ENCODE measurements at regions not wholly inside any gene's neighbourhood (a gene's known extent, or its start where the extent isn't known, plus 50 kb on each side); places are given as distances from the start of the nearest gene placed in this dataset.
"Not testable (repeated sequence)": the region's sequence is repeated elsewhere in the genome, so short reads cannot be mapped to it uniquely, and the experiment has no call there.

DNA sequence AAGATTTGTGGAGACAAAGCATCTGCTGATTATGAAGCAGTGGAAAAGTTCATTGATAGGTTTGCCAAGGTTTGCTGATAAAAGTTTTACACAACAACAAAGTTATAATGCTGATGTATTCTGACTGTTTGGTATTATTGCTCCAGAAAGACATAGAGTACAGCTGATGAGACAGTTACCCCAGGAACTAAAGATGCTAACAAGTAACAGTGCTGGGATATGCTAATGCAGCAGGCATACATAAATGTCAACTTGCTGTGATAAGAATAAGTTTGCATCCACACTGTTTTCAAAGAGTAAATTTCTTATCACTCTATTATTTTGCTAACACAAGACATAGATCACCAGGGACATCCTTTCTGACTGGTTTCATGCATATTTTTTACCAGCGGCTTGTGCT, 1221.3 kb upstream of the CELF4 start:
- no peaks in the 10 kb centered on the region for H3K27me3 Mint-ChIP-seq (ENCODE audit: insufficient read depth, low read depth, poor library complexity)
- no peak for DNase-seq (ENCODE audit: low spot score)
- H3K9me2 ChIP-seq (ENCODE audit: insufficient read depth), result peaks cover 13% of the 10 kb centered on the region
- H3K36me3 ChIP-seq (ENCODE audit: insufficient read depth), result no peaks in the 10 kb centered on the region
- H3K4me3 ChIP-seq, result no peak overlapping the region
- H2AFZ ChIP-seq, result no peak overlapping the region
- H4K20me1 ChIP-seq (replicated peaks; ENCODE audit: insufficient read depth), result no peaks in the 10 kb centered on the region
- TF ChIP-seq POLR2AphosphoS5 (IDR thresholded peaks at IDR 0.05; ENCODE audit: low read depth) (no peak), STAT1 (IDR thresholded peaks at IDR 0.05; ENCODE audit: unreplicated experiment) (no peak), ZNF331 (CRISPR knock-in tag; IDR thresholded peaks at IDR 0.05; ENCODE audit: low read depth) (no peak), EZH2 (IDR thresholded peaks at IDR 0.05; ENCODE audit: low read depth, unreplicated experiment) (no peak)
- TF ChIP-seq, protein P1, sequence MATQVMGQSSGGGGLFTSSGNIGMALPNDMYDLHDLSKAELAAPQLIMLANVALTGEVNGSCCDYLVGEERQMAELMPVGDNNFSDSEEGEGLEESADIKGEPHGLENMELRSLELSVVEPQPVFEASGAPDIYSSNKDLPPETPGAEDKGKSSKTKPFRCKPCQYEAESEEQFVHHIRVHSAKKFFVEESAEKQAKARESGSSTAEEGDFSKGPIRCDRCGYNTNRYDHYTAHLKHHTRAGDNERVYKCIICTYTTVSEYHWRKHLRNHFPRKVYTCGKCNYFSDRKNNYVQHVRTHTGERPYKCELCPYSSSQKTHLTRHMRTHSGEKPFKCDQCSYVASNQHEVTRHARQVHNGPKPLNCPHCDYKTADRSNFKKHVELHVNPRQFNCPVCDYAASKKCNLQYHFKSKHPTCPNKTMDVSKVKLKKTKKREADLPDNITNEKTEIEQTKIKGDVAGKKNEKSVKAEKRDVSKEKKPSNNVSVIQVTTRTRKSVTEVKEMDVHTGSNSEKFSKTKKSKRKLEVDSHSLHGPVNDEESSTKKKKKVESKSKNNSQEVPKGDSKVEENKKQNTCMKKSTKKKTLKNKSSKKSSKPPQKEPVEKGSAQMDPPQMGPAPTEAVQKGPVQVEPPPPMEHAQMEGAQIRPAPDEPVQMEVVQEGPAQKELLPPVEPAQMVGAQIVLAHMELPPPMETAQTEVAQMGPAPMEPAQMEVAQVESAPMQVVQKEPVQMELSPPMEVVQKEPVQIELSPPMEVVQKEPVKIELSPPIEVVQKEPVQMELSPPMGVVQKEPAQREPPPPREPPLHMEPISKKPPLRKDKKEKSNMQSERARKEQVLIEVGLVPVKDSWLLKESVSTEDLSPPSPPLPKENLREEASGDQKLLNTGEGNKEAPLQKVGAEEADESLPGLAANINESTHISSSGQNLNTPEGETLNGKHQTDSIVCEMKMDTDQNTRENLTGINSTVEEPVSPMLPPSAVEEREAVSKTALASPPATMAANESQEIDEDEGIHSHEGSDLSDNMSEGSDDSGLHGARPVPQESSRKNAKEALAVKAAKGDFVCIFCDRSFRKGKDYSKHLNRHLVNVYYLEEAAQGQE (IDR thresholded peaks at IDR 0.05; ENCODE audit: unreplicated experiment), result no peak
- TF ChIP-seq, protein P2, sequence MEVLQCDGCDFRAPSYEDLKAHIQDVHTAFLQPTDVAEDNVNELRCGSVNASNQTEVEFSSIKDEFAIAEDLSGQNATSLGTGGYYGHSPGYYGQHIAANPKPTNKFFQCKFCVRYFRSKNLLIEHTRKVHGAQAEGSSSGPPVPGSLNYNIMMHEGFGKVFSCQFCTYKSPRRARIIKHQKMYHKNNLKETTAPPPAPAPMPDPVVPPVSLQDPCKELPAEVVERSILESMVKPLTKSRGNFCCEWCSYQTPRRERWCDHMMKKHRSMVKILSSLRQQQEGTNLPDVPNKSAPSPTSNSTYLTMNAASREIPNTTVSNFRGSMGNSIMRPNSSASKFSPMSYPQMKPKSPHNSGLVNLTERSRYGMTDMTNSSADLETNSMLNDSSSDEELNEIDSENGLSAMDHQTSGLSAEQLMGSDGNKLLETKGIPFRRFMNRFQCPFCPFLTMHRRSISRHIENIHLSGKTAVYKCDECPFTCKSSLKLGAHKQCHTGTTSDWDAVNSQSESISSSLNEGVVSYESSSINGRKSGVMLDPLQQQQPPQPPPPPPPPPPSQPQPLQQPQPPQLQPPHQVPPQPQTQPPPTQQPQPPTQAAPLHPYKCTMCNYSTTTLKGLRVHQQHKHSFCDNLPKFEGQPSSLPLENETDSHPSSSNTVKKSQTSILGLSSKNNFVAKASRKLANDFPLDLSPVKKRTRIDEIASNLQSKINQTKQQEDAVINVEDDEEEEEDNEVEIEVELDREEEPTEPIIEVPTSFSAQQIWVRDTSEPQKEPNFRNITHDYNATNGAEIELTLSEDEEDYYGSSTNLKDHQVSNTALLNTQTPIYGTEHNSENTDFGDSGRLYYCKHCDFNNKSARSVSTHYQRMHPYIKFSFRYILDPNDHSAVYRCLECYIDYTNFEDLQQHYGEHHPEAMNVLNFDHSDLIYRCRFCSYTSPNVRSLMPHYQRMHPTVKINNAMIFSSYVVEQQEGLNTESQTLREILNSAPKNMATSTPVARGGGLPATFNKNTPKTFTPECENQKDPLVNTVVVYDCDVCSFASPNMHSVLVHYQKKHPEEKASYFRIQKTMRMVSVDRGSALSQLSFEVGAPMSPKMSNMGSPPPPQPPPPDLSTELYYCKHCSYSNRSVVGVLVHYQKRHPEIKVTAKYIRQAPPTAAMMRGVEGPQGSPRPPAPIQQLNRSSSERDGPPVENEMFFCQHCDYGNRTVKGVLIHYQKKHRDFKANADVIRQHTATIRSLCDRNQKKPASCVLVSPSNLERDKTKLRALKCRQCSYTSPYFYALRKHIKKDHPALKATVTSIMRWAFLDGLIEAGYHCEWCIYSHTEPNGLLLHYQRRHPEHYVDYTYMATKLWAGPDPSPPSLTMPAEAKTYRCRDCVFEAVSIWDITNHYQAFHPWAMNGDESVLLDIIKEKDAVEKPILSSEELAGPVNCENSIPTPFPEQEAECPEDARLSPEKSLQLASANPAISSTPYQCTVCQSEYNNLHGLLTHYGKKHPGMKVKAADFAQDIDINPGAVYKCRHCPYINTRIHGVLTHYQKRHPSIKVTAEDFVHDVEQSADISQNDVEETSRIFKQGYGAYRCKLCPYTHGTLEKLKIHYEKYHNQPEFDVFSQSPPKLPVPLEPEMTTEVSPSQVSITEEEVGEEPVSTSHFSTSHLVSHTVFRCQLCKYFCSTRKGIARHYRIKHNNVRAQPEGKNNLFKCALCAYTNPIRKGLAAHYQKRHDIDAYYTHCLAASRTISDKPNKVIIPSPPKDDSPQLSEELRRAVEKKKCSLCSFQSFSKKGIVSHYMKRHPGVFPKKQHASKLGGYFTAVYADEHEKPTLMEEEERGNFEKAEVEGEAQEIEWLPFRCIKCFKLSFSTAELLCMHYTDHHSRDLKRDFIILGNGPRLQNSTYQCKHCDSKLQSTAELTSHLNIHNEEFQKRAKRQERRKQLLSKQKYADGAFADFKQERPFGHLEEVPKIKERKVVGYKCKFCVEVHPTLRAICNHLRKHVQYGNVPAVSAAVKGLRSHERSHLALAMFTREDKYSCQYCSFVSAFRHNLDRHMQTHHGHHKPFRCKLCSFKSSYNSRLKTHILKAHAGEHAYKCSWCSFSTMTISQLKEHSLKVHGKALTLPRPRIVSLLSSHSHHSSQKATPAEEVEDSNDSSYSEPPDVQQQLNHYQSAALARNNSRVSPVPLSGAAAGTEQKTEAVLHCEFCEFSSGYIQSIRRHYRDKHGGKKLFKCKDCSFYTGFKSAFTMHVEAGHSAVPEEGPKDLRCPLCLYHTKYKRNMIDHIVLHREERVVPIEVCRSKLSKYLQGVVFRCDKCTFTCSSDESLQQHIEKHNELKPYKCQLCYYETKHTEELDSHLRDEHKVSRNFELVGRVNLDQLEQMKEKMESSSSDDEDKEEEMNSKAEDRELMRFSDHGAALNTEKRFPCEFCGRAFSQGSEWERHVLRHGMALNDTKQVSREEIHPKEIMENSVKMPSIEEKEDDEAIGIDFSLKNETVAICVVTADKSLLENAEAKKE (CRISPR knock-in tag; IDR thresholded peaks at IDR 0.05), result no peak
- peaks cover 7% of the 10 kb centered on the region; the same call in 2 of the 3 replicates for H3K4me1 Mint-ChIP-seq
- H3K4me3 Mint-ChIP-seq, result no peak overlapping the region
- H3K36me3 Mint-ChIP-seq (ENCODE audit: low read depth), result peaks cover 7% of the 10 kb centered on the region
- H3K4me2 ChIP-seq, result no peak overlapping the region
- H3K27ac Mint-ChIP-seq, result no peak overlapping the region
- H3K27ac ChIP-seq (ENCODE audit: low read depth), result no peak overlapping the region
- no peaks in the 10 kb centered on the region for H3K27me3 ChIP-seq (ENCODE audit: insufficient read depth)
- H3K4me1 ChIP-seq (ENCODE audit: insufficient read depth), result peaks cover 6% of the 10 kb centered on the region; the same call in 1 of the 2 replicates
- H3F3A ChIP-seq (replicated peaks; ENCODE audit: low read depth), result no peaks in the 10 kb centered on the region
- peaks cover 8% of the 10 kb centered on the region for H3K9me3 Mint-ChIP-seq
- no peaks in the 10 kb centered on the region for H3K79me2 ChIP-seq (replicated peaks; ENCODE audit: insufficient read depth)
- no peak for ATAC-seq

DNA sequence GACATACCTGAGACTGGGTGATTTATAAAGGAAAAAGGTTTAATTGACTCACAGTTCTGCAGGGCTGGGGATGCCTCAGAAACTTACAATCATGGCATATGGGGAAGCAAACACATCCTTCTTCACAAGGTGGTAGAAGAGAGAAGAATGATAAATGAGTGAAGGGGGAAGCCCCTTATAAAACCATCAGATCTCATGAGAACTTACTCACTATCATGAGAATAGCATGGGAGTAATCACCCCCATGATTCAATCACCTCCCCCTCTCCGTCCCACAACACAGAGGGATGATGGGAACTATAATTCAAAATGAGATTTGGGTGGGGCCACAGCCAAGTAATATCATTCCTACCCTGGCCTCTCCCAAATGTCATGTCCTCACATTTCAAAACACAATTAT, 1206.0 kb upstream of the CELF4 start:
- peaks cover 22% of the 10 kb centered on the region for H3K9me3 Mint-ChIP-seq
- not testable (repeated sequence) for H3K27ac ChIP-seq (ENCODE audit: low read depth); H3K27ac Mint-ChIP-seq; H3K4me1 Mint-ChIP-seq; DNase-seq (ENCODE audit: low spot score); H3K36me3 Mint-ChIP-seq (ENCODE audit: low read depth); H3F3A ChIP-seq (replicated peaks; ENCODE audit: low read depth); H3K4me2 ChIP-seq; H2AFZ ChIP-seq; H4K20me1 ChIP-seq (replicated peaks; ENCODE audit: insufficient read depth); H3K4me3 ChIP-seq; H3K79me2 ChIP-seq (replicated peaks; ENCODE audit: insufficient read depth); H3K4me1 ChIP-seq (ENCODE audit: insufficient read depth); H3K9me2 ChIP-seq (ENCODE audit: insufficient read depth); H3K4me3 Mint-ChIP-seq; H3K27me3 Mint-ChIP-seq (ENCODE audit: insufficient read depth, low read depth, poor library complexity); H3K36me3 ChIP-seq (ENCODE audit: insufficient read depth); ATAC-seq; H3K27me3 ChIP-seq (ENCODE audit: insufficient read depth)

All from GM23338 (cell line).